Left colon (tissue), 2 donors: ENCODE measurements at regions not wholly inside any gene's neighbourhood (a gene's known extent, or its start where the extent isn't known, plus 50 kb on each side); places are given as distances from the start of the nearest gene placed in this dataset.
A peak's percentile ranks its signal among the peaks of the same experiment; 100 is the strongest.

ENCODE experiments used
- ATAC-seq: fragments of 200-7000 bp; cut with Tn5 transposase; one replicate; pipeline ENCODE4 v1.9.1; 2020; ENCODE audit warnings: mild to moderate bottlenecking, moderate library complexity
- DNase-seq, 2 donors: peaks; one replicate each; pipeline ENCODE4 v3.0.0-alpha.2; 2020
- intact Hi-C, 2 donors: fragments of 100-400 bp; cut with DNase I in 1 of 2; cut with micrococcal nuclease in 1 of 2; formaldehyde crosslinking; loops; one replicate each; pipeline versions ENCODE4 v1.11.2 to v1.14.0; 2022; cut with DNase I, micrococcal nuclease
- donor health status: DM: no; HTN: no; CAD: no.
- donor health status: DM: yes; HTN: yes; CAD: no.

DNA sequence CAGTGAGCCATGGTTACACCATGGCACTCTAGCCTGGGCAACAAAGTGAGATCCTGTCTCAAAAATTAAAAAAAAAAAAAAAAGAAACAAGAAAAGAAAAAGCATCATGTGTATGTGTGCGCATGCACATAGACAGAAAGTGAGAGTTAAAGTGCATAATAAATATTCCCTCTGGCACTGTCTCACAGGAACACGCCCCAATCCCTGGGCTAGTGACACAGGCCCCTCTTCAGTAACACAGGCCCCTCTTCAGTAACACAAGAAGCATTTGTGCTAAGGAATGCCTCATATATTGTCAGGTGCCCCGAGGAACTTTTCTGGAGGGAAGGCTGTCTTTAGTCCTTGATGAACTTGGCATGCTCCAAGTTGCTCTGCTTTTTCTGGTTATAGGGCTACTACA lies 57.5 kb downstream of the RPL27A start:
- DNase-seq, result no peak
- intact Hi-C loops, result no loop called here
- no peak for ATAC-seq

DNA sequence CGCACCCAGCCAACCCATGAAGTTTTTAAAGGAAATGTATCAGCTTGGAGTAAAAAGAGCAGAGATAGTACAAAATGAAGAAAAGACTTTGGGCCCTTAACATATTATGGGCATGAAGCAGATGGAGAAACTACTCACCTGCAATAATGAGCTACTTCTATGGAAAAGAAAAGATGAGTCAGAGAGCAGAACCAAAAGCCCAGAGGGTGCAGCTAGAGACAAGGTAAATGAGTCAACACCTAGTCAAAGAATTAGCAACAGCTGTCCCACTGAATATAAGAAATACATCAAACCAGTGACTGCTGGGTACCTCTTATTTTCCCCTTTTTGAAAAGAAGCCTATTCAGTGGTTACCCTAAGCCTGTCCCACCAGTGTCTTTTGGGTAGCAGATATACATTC lies 61.8 kb downstream of the RPL27A start:
- intact Hi-C loops, result no loop called here
- DNase-seq, result no peak
- ATAC-seq, result no peak

DNA sequence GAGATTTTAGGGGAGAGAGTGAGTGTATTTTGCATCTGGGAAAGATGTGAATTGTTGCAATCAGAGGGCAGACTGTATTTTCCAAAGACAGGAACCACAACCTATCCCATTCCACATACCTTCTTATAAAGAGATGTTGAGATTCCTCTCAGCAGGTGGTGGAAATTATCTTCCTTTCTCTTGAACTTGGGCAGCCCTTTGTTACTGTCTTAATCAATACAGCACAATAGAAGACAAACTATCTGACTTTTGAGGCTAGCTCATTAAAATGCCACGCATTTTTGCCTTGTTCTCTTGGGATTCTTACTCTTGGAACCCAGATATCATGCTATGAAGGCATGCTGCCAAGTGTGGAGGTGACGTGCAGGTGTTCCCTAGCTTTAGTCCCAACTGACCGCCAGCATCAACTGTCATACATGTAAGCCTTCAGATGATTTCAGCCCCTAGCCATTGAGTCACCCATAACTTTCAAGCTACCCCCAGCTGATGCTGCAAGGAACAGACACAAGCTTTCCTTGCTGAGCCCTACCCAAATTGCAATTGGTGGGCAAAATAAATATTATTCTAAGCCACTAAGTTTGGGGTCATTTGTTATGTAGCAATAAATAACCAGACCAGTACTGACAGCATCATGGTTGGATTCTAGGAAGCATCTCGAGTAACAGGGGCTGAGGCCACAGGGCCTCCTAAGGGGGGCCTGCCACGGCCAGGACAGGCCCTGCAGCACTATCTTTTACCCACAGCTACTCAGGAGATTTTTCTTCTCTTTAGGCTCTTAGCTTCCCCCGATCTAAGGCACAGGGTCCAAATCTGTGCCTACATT lies 63.0 kb downstream of the RPL27A start:
- DNase-seq, result no peak
- ATAC-seq, result no peak
- intact Hi-C loops, result no loop called here

DNA sequence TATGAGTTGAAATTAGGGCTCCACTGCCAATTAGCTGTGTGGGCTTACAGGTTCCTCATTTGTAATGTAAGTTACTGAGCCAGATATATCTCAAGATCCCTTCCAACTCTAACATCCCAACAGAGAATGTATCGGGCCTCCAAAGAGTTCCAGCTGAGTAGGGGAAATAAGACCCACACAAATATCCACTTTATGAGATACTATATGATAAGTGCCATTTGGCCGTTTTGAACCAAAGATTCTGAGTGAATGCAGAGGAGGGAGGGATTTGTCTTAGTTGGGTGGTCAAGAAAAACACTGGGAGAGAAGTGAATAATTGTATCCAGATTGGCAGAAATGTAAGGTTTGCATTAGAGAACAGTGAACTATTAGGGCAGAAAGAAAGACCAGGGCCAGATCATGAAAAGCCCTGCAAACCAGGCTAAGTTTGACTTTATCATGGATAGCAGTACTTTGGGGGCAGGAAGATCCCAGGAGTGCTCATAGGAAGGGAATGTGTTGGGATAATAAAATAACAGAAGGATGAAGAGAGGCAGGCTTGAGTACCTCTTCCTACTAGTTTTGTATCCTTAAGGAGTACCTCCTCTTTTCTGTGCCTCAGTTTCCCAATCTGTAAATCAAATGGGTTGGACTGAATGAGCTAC lies 63.9 kb downstream of the RPL27A start:
- no peak for DNase-seq
- intact Hi-C loops, result no loop called here
- no peak for ATAC-seq

DNA sequence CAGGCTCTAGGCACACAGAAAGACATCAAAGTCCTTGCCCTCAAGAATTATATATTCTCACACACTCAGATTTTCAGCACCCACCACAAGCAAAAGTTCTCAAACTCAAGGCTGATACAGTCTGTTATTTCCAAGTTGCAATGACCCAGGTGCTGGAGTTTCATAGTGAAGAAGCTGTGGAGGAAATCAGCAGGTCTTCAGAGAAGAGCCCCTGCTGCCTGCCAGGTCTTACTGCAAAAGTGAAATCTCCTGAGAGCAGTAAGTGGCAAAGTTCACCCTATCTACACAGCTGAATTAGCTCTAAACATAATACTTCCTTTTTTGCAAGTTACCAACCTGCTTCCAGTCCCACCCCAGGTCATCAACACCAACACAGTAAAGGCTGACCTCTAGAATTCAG lies 64.6 kb downstream of the RPL27A start:
- intact Hi-C loops, result no loop called here
- DNase-seq, result no peak

DNA sequence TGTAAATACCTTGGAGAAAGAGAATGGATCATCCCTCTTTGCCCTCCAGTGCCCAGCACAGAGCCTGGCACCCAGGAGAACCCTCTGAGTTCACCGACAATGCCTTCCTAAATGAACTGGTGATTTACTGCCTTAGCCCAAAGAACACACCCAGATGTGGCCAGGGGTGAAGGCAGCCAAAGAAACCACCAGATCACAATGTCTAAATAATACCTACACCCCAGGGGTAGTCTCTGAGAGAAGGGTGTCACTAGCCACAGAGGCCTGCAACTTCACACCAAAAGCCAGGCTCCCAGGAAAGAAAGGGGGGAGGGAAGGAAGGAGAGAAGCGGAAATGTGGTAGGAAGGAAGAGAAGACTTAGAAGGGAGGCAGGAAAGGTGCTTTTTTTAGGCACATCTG lies 65.7 kb downstream of the RPL27A start:
- no peak for DNase-seq
- intact Hi-C loops, result no loop called here
- ATAC-seq, result no peak

More for the DNA sequence above, 64.6 kb downstream of the RPL27A start:
- ATAC-seq, result peak; percentile 78

DNA sequence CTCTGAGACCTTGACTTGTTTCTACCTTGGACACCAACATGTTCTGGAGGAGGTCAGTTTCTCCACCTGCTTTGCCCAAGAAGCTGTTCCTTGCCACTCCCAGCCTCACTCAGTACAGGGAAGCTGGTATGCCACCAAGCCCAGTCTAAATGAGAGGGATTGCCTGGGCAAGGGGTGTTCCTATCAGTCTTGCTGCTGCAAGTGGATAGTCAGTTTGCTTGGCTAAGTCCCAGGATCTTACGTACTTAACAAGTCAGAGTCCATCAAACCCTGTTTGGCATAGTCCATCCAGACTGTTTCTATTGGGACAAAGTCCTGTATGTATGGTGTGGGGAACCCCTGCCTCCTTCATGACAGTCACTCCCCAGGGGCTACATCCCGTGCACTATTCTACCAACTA lies 66.6 kb downstream of the RPL27A start:
- intact Hi-C loops, result no loop called here
- DNase-seq (peak in 1 of 2 donors; percentile 51), ATAC-seq (peak; percentile 85)

DNA sequence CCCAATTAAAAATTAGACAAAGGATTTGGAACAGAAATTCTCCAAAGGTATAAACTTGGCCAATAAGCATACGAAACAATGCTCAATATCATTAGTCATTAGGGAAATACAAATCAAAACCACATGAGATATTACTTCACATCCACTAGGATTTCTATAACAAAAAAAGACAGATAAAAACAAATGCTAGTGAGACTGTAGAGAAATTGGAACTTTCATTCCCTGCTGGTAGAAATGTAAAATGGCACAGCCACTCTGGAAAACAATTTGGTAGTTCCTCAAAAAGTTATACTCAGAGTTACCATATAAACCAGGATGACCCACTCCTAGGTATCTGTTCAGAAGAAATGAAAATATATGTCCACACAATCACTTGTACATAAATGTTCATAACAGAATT lies 71.6 kb downstream of the RPL27A start:
- ATAC-seq (no peak), DNase-seq (no peak)
- intact Hi-C loops, result no loop called here

DNA sequence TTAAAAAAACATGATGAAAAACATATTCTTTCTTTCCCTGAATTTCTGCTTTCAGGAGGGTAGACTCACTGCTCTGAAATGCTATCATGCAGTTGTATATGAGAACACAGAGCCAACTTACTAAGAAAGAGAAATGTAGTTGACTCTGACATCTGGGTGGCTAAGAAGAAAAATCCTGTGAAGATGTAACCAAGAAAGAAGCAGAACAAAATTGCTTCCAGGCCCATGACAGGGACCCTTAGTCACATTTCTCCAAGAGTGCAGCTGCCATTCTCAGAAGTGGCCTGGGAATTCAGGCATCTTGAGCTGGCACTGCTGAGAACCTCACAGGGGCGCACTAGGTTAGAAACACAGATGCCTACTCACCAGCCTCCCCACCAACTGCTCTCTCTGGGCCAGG lies 73.6 kb downstream of the RPL27A start:
- intact Hi-C loops, result no loop called here
- ATAC-seq (no peak), DNase-seq (no peak)

DNA sequence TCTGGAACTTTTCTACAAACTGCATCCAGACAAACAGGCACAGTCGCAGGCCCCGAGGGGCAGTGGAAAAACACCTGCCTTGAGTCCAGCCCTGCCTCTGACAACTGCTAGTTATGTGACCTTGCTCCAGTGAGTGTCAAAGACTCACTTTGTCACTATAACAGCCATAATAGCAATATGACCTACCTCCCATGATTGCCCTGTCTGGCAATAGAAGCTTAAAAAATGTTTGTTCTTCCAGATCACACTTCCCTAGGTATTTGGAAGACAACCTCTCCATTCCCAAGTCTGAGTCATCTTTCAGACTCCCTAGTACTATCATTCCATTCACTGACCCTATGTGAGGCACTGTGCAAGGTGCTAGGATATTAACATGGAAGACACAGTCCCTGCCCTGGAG lies 74.5 kb downstream of the RPL27A start:
- ATAC-seq (peak; percentile 79), DNase-seq (no peak)
- intact Hi-C loops, result no loop called here

DNA sequence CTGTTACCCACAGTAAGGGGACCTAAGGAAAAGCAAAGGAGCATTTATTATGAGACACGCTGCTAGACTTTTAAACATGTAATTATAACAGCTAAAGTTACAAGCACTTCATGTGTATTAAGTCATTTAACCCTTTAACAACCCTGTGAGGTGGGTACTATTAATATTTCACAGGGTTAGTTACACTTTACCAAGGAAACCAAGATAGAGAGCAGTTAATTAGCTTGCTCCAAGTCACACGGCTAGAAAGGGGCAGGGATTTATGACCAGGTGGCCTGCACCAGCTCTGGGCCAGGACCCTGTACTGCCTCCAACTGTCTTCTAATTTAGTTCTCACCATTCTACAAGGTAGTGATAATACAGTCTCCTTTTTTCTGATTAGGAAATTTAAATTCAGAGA lies 74.9 kb downstream of the RPL27A start:
- ATAC-seq, result peak; percentile 64
- no peak for DNase-seq
- intact Hi-C loops, result no loop called here

DNA sequence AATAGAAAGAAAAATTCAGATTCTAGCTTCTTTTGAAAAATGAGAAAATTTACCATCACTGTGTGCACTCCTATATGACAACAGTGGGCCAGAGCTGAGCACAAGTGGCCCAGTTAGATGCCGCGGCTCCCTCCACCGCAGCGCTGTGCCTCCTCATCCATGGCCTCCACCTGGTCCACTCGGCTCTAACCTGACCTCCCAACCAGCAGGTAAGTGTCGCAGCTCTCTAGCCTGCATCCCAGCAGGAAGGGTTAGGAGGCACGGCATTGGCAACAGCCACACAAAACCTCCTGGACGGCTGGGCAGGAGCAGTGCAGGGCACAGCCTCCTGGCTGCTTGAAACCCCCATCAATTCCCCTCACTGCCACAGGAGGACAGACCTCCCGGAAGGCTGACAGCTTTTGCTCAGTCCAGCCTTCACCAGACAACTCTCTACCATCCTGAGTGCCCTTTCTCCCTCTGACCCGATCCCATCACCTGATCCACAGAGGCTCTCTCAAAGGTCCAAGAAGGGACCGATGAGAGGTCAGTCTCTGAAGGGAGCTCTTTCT lies 76.1 kb downstream of the RPL27A start:
- ATAC-seq (no peak), DNase-seq (no peak)
- intact Hi-C loops, result no loop called here

DNA sequence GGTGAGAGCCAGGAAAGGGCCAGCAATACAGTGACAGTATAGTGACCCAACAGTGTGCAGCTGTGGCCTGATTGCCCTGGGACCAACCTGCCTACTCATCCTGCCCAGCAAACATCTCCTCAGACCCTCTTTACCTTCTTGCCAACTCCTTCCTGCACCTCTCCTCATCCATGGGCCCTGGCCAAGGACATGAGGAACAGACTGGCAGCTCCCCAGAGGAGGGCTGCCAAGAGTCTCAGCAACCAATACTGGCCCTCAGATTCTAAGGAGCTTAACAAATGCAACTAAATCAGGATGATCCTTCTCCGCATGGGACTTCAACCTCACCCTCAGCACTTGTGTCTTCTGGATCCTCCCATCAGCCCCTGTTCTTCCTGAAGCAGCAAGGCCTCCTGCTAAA lies 77.0 kb downstream of the RPL27A start:
- peak in 1 of 2 donors; percentile 15 for DNase-seq
- intact Hi-C loops, result no loop called here
- peak; percentile 11 for ATAC-seq

DNA sequence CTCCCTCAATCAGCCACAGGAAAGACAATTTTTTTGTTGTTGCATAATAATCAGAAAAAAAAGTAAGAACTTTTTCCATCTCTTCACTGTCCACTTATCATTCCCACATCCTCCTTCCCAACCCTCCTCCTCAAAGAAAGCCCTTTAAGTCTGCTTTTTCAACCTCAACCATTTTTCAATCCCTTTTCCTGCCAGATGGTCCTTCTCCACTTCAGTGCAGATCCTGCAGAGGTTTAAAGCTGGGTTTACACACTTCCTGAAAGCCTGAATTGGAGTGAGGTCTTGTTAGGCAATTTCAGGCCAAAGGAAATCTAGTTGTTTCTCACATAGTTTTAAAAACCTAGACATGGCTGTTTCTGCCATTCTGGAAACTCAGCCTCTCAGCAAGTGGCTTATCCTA lies 78.3 kb downstream of the RPL27A start:
- DNase-seq (no peak), ATAC-seq (no peak)
- intact Hi-C loops, result no loop called here

DNA sequence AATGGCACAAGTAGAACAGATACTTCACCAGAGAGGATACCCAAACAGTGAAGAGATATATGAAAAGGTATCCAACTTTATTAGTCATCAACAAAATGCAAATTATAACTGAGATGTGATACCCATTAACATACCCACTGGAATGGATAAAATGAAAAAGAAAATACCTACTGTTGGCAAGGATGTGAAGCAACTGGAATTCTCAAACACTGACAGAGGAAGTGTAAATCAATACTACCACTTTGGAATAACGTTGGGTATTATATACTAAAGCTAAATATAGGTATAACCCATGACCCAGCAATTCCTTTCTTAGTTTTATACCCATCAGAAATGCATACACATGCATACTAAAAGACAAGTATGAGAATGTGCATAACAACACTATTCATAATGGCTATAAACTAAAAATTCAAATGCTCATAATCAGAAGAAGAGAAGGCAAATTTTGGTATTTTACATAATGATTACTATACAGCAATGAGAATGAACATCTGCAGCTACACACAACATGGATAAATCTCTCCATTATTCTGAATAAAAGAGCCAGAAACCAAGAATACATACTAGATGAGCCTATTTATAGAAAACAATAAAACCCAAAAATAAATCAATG lies 80.6 kb downstream of the RPL27A start:
- DNase-seq (no peak), ATAC-seq (no peak)
- intact Hi-C loops, result no loop called here

DNA sequence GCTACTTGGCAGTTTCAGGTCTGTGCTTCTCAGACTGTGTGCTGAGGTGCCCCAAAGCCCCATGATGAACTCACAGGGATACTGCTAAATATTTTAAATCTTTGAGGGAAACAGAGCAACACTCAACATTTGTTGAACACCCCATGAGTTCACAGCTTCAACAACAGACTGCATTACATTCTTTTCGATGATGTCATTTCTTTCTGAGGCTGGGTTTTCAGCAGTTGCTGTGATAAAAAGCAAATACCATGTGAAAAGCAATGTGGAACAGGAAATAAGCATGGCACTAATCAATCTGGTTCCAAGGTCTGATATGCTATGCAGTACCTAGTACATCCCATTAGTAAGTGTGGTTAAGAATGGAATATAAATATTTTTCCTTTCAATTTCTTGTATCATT lies 82.7 kb downstream of the RPL27A start:
- no peak for DNase-seq
- ATAC-seq, result peak; percentile 50

DNA sequence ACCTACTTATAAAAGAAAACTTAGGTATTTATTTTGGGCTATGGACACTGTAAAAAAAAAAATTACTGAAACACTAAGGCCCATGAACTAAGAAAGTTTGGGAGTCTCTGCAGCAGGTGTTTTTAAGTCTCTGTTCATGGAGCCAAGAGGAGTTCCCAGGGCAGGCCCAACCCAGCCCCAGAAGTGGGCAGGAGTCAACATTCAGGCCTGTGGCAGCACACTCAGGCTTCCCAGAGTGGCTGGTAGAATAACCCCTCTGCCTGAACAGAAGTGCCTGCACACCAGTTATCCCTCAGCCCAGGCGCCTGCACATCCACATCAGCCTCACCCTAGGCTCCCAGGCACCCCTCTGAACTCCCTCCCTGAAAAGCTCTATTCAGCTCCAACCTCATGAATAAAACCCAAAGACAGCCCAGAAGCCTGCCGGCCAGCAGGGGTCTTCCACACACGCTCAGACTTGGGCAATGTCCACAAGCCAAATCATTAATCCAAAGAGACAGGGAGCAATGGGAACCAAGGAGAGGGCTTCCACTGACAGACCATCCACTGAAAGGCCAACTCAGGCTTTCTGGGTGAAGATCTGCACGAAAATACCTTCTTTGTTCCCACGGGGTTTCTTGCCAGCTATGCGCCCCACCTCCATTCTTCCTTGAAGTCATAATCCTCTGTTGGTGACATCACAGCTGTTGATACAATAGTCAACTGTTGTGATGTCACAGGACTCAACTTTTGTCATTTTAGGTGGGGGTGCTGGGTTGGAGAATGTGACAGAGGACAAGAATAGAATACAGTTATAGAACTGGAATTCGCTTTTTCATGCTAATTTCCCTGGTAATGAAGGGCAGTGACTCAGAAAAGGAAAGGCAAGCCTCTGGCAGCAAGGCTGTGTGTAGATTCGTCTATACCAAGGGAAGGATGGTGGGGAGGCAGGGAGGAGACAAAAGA lies 83.7 kb downstream of the RPL27A start:
- ATAC-seq (no peak), DNase-seq (no peak)
- intact Hi-C loops, result no loop called here

More for the DNA sequence above, 82.7 kb downstream of the RPL27A start:
- intact Hi-C loops, result no loop called here

DNA sequence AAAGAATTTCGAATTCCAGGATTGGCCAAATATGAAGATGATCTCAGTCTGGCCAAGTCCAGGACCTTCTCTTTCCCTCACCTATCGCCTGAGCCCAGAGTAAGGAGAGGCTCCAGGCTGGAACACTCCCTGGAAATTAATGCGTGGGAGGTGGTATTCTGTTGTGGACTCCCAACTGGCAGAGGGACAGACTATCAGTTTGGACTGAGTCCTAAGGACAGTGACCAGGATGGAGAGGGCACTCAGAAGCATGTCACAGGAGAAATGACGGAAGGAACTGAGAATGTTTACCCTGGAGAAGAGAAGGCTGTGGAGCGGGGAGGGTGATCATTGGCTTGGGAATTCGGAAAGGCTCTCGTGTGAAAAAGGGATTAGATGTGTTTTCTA lies 84.4 kb downstream of the RPL27A start:
- ATAC-seq (no peak), DNase-seq (no peak)
- intact Hi-C loops, result no loop called here
